ENCODE measurements at regions not wholly inside any gene's neighbourhood (a gene's known extent, or its start where the extent isn't known, plus 50 kb on each side); places are given as distances from the start of the nearest gene placed in this dataset.

GRCh38 chr22:49505337-49506009 is 322.2 kb downstream of the BRD1 start:
- POLR2A ChIA-PET: no interaction called here
- no peak overlapping the region for H3K27ac ChIP-seq (ENCODE audit: low read length)
- DNase-seq (no peak), ATAC-seq (replicated peaks in 1 of 4) (no peak)
- H3K4me3 ChIP-seq (ENCODE audit: control insufficient read depth in 1 of 2, extremely low read depth in 1 of 2, low read length in 1 of 2): no peak overlapping the region
- Mint-ChIP-seq H3K36me3 (no peaks in the 10 kb centered on the region), H3K9me3 (peaks cover 0 to 10% (median 3%) of the 10 kb centered on the region in 3 donors), H3K27me3 (no peaks in the 10 kb centered on the region), H3K4me1 (peaks cover 0 to 4% (median 0%) of the 10 kb centered on the region in 3 donors), H3K4me3 (no peak overlapping the region), H3K27ac (no peak overlapping the region)
- 89% methylated on average over 5 of the region's 7 CpGs for WGBS (ENCODE audit: insufficient coverage)
- H3K9me3 ChIP-seq: peaks cover under 1% of the 10 kb centered on the region
- no peaks in the 10 kb centered on the region for H3K36me3 ChIP-seq (ENCODE audit: control insufficient read depth in 2 of 2, extremely low read depth in 1 of 2, insufficient read depth in 1 of 2, low read length in 1 of 2)
- peaks cover 0 to 14% of the 10 kb centered on the region in 2 experiments for H3K4me1 ChIP-seq (ENCODE audit: control insufficient read depth in 1 of 2, extremely low read depth in 1 of 2, insufficient read depth in 2 of 2, low read length in 2 of 2)
- H3K27me3 ChIP-seq (replicated peaks in 1 of 2; ENCODE audit: control insufficient read depth in 2 of 2, extremely low read depth in 1 of 2, insufficient read depth in 2 of 2, low read length in 1 of 2): peaks cover 0 to 6% of the 10 kb centered on the region in 2 experiments
- CTCF ChIA-PET: no interaction called here

- no peak overlapping the region for H3K4me3 Mint-ChIP-seq
Observed at GRCh38 chr22:49503896-49504521, 323.7 kb downstream of the BRD1 start.

GRCh38 chr22:49503321-49503720 is 324.4 kb downstream of the BRD1 start:
- ChIA-PET POLR2A (no interaction called here), CTCF (no interaction called here)
- H3K27me3 Mint-ChIP-seq: no peaks in the 10 kb centered on the region
- no peak overlapping the region for H3K4me3 Mint-ChIP-seq
- no peaks in the 10 kb centered on the region for H3K36me3 ChIP-seq (ENCODE audit: control insufficient read depth in 2 of 2, extremely low read depth in 1 of 2, insufficient read depth in 1 of 2, low read length in 1 of 2)
- H3K4me1 ChIP-seq (ENCODE audit: control insufficient read depth in 1 of 2, extremely low read depth in 1 of 2, insufficient read depth in 2 of 2, low read length in 2 of 2): peaks cover 0 to 14% of the 10 kb centered on the region in 2 experiments
- H3K9me3 Mint-ChIP-seq: no peaks in the 10 kb centered on the region
- H3K4me3 ChIP-seq (ENCODE audit: control insufficient read depth in 1 of 2, extremely low read depth in 1 of 2, low read length in 1 of 2): no peak overlapping the region
- no peaks in the 10 kb centered on the region for H3K9me3 ChIP-seq
- H3K27ac Mint-ChIP-seq: no peak overlapping the region
- no peak overlapping the region for H3K27ac ChIP-seq (ENCODE audit: low read length)
- no peaks in the 10 kb centered on the region for H3K36me3 Mint-ChIP-seq
- H3K27me3 ChIP-seq (replicated peaks in 1 of 2; ENCODE audit: control insufficient read depth in 2 of 2, extremely low read depth in 1 of 2, insufficient read depth in 2 of 2, low read length in 1 of 2): peaks cover 0 to 6% of the 10 kb centered on the region in 2 experiments
- peaks cover 0 to 4% (median 0%) of the 10 kb centered on the region in 3 donors for H3K4me1 Mint-ChIP-seq
- no peak for ATAC-seq (replicated peaks in 1 of 4)
- DNase-seq: no peak
- 90% methylated on average over 1 of the region's 1 CpG for WGBS (ENCODE audit: insufficient coverage)

More at GRCh38 chr22:49503896-49504521, 323.7 kb downstream of the BRD1 start:
- ChIA-PET CTCF (no interaction called here), POLR2A (interaction anchor here in 1 of 2 donors (0.6 kb wide), 1 partner anchor 8 kb away, joined by 4 read pairs; no protein-coding TSS in a partner anchor)
- no peak overlapping the region for H3K4me3 ChIP-seq (ENCODE audit: control insufficient read depth in 1 of 2, extremely low read depth in 1 of 2, low read length in 1 of 2)
- ATAC-seq (replicated peaks in 1 of 4) (peak in 1 of 4 experiments; percentile 42), DNase-seq (peak in 2 of 35 experiments; percentile 6 to 13)
- Mint-ChIP-seq H3K27me3 (no peaks in the 10 kb centered on the region), H3K27ac (no peak overlapping the region), H3K36me3 (no peaks in the 10 kb centered on the region), H3K9me3 (no peaks in the 10 kb centered on the region), H3K4me1 (peaks cover 0 to 4% (median 0%) of the 10 kb centered on the region in 3 donors)
- H3K36me3 ChIP-seq (ENCODE audit: control insufficient read depth in 2 of 2, extremely low read depth in 1 of 2, insufficient read depth in 1 of 2, low read length in 1 of 2): no peaks in the 10 kb centered on the region
- H3K27ac ChIP-seq (ENCODE audit: low read length): no peak overlapping the region
- H3K9me3 ChIP-seq: no peaks in the 10 kb centered on the region
- H3K4me1 ChIP-seq (ENCODE audit: control insufficient read depth in 1 of 2, extremely low read depth in 1 of 2, insufficient read depth in 2 of 2, low read length in 2 of 2): peaks cover 0 to 14% of the 10 kb centered on the region in 2 experiments
- H3K27me3 ChIP-seq (replicated peaks in 1 of 2; ENCODE audit: control insufficient read depth in 2 of 2, extremely low read depth in 1 of 2, insufficient read depth in 2 of 2, low read length in 1 of 2): peaks cover 0 to 6% of the 10 kb centered on the region in 2 experiments
- WGBS (ENCODE audit: insufficient coverage): 86% methylated on average over 6 of the region's 6 CpGs

GRCh38 chr22:49502126-49502826 is 325.4 kb downstream of the BRD1 start:
- Mint-ChIP-seq H3K4me3 (no peak overlapping the region), H3K27me3 (no peaks in the 10 kb centered on the region), H3K27ac (no peak overlapping the region), H3K36me3 (no peaks in the 10 kb centered on the region), H3K4me1 (peaks cover 0 to 4% (median 0%) of the 10 kb centered on the region in 3 donors), H3K9me3 (no peaks in the 10 kb centered on the region)
- no peak overlapping the region for H3K4me3 ChIP-seq (ENCODE audit: control insufficient read depth in 1 of 2, extremely low read depth in 1 of 2, low read length in 1 of 2)
- no peaks in the 10 kb centered on the region for H3K36me3 ChIP-seq (ENCODE audit: control insufficient read depth in 2 of 2, extremely low read depth in 1 of 2, insufficient read depth in 1 of 2, low read length in 1 of 2)
- ChIA-PET POLR2A (no interaction called here), CTCF (no interaction called here)
- peaks cover 0 to 14% of the 10 kb centered on the region in 2 experiments for H3K4me1 ChIP-seq (ENCODE audit: control insufficient read depth in 1 of 2, extremely low read depth in 1 of 2, insufficient read depth in 2 of 2, low read length in 2 of 2)
- 95% methylated on average over 5 of the region's 13 CpGs for WGBS (ENCODE audit: insufficient coverage)
- peak in 4 of 35 experiments; percentile 10 to 21 (median 12) for DNase-seq
- peaks cover 0 to 6% of the 10 kb centered on the region in 2 experiments for H3K27me3 ChIP-seq (replicated peaks in 1 of 2; ENCODE audit: control insufficient read depth in 2 of 2, extremely low read depth in 1 of 2, insufficient read depth in 2 of 2, low read length in 1 of 2)
- no peak overlapping the region for H3K27ac ChIP-seq (ENCODE audit: low read length)
- peak in 3 of 4 experiments; percentile 40 to 66 (median 53) for ATAC-seq (replicated peaks in 1 of 4)
- H3K9me3 ChIP-seq: no peaks in the 10 kb centered on the region

- Histone ChIP-seq H3K36me3 (ENCODE audit: control insufficient read depth in 2 of 2, extremely low read depth in 1 of 2, insufficient read depth in 1 of 2, low read length in 1 of 2) (no peaks in the 10 kb centered on the region), H3K4me3 (ENCODE audit: control insufficient read depth in 1 of 2, extremely low read depth in 1 of 2, low read length in 1 of 2) (no peak overlapping the region), H3K4me1 (ENCODE audit: control insufficient read depth in 1 of 2, extremely low read depth in 1 of 2, insufficient read depth in 2 of 2, low read length in 2 of 2) (peaks cover 0 to 14% of the 10 kb centered on the region in 2 experiments), H3K27me3 (replicated peaks in 1 of 2; ENCODE audit: control insufficient read depth in 2 of 2, extremely low read depth in 1 of 2, insufficient read depth in 2 of 2, low read length in 1 of 2) (peaks cover 0 to 5% of the 10 kb centered on the region in 2 experiments), H3K27ac (ENCODE audit: low read length) (no peak overlapping the region), H3K9me3 (no peaks in the 10 kb centered on the region)
- Mint-ChIP-seq H3K27ac (no peak overlapping the region), H3K9me3 (no peaks in the 10 kb centered on the region), H3K4me3 (no peak overlapping the region), H3K36me3 (no peaks in the 10 kb centered on the region), H3K4me1 (peaks cover 0 to 4% (median 0%) of the 10 kb centered on the region in 3 donors), H3K27me3 (no peaks in the 10 kb centered on the region)
- CTCF ChIA-PET: no interaction called here
- no peak for DNase-seq
- 100% methylated on average over 2 of the region's 2 CpGs for WGBS (ENCODE audit: insufficient coverage)
- POLR2A ChIA-PET: no interaction called here
- ATAC-seq (replicated peaks in 1 of 4): no peak
Observed at GRCh38 chr22:49500942-49501395, 326.7 kb downstream of the BRD1 start.

GRCh38 chr22:49500076-49500460 is 327.6 kb downstream of the BRD1 start:
- POLR2A ChIA-PET: no interaction called here
- Mint-ChIP-seq H3K4me1 (peaks cover 0 to 4% (median 4%) of the 10 kb centered on the region in 3 donors), H3K27me3 (no peaks in the 10 kb centered on the region), H3K36me3 (no peaks in the 10 kb centered on the region), H3K4me3 (no peak overlapping the region), H3K9me3 (no peaks in the 10 kb centered on the region), H3K27ac (no peak overlapping the region)
- no peak for ATAC-seq (replicated peaks in 1 of 4)
- Histone ChIP-seq H3K27me3 (replicated peaks in 1 of 2; ENCODE audit: control insufficient read depth in 2 of 2, extremely low read depth in 1 of 2, insufficient read depth in 2 of 2, low read length in 1 of 2) (peaks cover 0 to 3% of the 10 kb centered on the region in 2 experiments), H3K36me3 (ENCODE audit: control insufficient read depth in 2 of 2, extremely low read depth in 1 of 2, insufficient read depth in 1 of 2, low read length in 1 of 2) (no peaks in the 10 kb centered on the region), H3K9me3 (no peaks in the 10 kb centered on the region), H3K27ac (ENCODE audit: low read length) (no peak overlapping the region), H3K4me3 (ENCODE audit: control insufficient read depth in 1 of 2, extremely low read depth in 1 of 2, low read length in 1 of 2) (no peak overlapping the region), H3K4me1 (ENCODE audit: control insufficient read depth in 1 of 2, extremely low read depth in 1 of 2, insufficient read depth in 2 of 2, low read length in 2 of 2) (peaks cover 0 to 14% of the 10 kb centered on the region in 2 experiments)
- no peak for DNase-seq
- CTCF ChIA-PET: no interaction called here

All from T-cell (primary cell).